HG02798 (cell line): ENCODE measurements at regions not wholly inside any gene's neighbourhood (a gene's known extent, or its start where the extent isn't known, plus 50 kb on each side); places are given as distances from the start of the nearest gene placed in this dataset.
A peak's percentile ranks its signal among the peaks of the same experiment; 100 is the strongest.
"Not testable (repeated sequence)": the region's sequence is repeated elsewhere in the genome, so short reads cannot be mapped to it uniquely, and the experiment has no call there.

Experiments
- ATAC-seq: cut with Tn5 transposase; IDR thresholded peaks from one replicate; pipeline ENCODE4 v1.9.1; 2021; ENCODE audit warnings: mild to moderate bottlenecking; ENCODE audit not compliant: unreplicated experiment, poor library complexity

DNA sequence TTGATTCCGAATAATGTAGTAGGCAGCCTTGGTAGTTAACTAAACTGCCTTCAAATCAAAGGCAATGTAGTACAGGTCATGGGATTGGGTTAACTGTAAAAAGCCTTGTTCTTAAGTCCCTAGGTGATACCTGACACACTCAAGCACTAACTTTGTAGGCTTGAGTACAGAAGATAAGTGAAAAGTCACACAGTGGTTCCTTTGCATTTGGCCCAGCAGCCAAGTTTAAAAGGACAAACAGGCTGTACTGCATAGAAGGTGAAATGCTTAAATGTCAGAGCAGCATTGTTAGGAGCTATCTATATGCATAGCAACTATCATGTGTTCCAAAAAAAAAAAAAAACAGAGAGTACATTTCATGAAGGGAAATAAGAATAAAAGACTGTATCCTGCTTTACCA is 178.4 kb downstream of the ATOH1 start:
- ATAC-seq, result no peak

DNA sequence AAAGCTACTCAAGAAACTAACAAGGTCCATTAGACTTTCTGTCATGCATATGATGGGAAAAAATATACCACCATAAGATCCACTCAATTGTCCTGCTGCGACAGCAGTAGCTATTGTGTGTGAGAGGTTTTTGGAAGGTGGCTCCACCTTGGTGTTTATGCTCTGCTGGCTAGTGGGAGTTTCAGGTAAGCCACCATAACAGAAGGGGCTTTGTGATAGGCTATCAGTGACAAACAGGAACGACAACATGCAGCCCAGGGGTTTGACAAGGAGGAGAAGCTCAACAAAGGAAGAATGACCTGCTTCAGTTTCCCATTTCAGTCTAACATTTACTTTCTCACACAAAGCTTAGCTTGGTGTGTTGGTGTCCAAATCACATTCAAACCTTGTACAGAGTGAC is 182.6 kb downstream of the ATOH1 start:
- no peak for ATAC-seq

GRCh38 chr4:94014484-94015136 is 186.1 kb downstream of the ATOH1 start:
- no peak for ATAC-seq

DNA sequence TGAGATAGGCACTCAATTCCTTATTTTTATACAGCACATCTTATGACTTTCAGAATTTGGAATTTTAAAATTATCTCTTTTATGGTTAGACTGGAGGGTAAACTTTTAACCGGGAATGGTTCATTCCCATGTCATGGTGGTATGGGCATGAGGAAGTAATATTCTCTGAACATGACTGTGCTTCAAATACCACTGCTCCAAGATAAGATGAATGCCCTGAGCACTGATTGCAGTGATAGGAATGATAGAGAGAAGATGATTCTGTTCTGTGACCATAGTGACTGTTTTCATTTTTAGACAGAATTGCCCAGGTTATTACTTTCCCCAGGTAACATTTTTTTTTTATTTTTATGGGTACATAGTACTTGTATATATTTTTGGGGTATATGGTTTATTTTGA is 187.4 kb downstream of the ATOH1 start:
- ATAC-seq, result no peak

DNA sequence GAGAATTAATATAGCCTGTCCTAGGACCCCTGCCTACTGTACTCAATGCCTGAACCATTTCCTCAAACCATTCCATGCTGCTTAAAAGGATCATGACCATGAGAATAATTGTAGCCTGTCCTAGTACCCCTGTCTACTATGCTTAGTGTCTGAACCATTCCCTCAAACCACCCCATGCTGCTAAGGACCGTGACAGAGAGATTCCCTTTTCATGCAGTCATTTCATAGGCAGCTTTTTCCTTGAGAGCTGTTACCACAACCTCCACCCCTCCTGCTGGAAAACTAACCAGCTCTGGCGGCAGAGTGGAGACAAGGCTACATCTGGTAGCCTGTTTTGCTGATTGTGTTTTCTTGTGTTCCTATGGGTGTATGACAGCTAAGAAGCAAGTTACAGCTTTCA is 174.9 kb upstream of the SMARCAD1 start:
- no peak for ATAC-seq

DNA sequence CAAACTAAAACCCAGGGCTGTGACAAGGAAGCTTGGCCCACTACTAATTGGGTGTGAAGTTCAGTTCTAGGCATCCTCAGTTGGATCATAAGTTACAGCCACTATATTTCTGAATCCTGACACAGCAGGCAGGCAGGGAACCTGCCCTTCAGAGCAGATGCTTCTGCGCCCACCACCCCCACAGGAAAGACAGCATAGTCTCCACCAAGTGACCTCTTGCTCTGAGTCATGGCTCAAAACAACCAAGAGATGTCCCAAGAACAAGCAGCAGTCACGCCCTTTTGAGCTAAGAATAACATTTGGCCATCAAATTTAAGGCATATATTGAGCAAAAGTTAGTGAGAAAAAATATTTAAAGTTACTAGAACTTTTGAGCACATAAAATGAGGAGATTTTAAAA is 170.7 kb upstream of the SMARCAD1 start:
- ATAC-seq, result peak; percentile 61

DNA sequence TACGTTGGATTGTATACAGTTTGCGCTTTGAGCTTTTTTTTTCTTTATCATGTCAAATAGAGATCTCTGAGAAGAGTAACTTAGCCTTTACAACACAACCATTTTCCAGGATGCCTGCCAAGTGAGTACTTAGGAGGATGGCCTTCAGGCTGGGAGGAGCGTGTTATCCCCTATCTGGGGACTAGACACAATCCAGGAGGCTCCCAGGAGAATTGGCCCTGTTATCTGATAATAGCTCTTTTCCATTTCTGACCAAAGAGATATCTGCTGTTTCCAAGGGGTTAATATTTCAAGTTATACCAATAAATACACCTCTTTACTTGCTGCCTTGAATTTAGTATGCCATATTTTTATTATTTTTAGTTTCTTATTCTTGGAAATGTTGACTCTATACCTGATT is 169.5 kb upstream of the SMARCAD1 start:
- no peak for ATAC-seq

- ATAC-seq, result no peak
Measured at GRCh38 chr4:94039226-94039625, 168.4 kb upstream of the SMARCAD1 start.

DNA sequence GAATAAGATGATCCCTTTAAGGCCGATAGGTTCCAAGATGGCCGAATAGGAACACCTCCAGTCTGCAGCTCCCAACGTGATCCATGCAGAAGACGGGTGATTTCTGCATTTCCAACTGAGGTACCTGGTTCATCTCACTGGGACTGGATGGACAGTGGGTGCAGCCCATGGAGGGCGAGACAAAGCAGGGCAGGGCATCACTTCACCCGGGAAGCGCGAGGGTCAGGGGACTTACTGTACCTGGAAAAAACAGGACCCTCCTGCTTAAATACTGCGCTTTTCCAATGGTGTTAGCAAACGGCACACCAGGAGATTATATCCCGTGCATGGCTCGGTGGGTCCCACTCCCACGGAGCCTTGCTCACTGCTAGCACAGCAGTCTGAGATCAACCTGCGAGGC is 163.2 kb upstream of the SMARCAD1 start:
- ATAC-seq, result not testable (repeated sequence)

GRCh38 chr4:94063084-94063483 is 144.6 kb upstream of the SMARCAD1 start:
- ATAC-seq, result no peak

- ATAC-seq, result no peak
Measured at GRCh38 chr4:94068753-94069719, 138.6 kb upstream of the SMARCAD1 start.

DNA sequence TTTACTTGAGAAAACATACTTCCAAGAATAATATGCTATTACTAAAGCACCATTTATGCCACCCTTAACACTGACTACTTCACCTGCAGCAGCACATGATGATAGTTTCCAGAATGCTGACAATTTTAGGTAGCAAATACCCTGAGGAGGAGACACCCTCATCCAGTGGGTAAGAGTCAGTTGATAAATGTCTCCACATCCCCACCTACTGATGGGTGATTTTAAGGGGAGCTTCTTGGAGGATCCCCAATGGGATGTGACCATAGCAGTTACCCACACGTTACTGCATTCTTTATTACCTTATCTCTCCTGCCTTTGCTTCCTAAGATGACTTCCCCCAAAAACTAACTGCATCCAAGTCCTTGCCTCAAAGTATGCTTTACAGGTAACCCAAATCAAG is 131.2 kb upstream of the SMARCAD1 start:
- ATAC-seq, result peak; percentile 75

DNA sequence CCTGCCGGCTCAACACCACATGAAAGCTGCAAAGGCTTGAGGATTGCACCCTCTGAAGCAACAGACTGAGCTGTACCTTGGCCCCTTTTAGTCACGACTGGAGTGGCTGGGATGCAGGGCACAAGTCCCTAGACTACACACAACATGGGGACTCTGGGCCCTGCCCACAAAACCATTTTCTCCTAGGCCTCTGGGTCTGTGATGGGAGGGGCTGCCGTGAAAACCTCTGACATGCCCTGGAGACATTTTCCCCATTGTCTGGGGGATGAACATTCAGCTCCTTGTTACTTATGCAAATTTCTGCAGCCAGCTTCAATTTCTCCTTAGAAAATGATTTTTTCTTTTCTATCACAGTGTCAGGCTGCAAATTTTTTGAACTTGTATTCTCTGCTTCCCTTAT is 123.5 kb upstream of the SMARCAD1 start:
- no peak for ATAC-seq

- not testable (repeated sequence) for ATAC-seq
Measured at GRCh38 chr4:94099141-94099540, 108.5 kb upstream of the SMARCAD1 start.

DNA sequence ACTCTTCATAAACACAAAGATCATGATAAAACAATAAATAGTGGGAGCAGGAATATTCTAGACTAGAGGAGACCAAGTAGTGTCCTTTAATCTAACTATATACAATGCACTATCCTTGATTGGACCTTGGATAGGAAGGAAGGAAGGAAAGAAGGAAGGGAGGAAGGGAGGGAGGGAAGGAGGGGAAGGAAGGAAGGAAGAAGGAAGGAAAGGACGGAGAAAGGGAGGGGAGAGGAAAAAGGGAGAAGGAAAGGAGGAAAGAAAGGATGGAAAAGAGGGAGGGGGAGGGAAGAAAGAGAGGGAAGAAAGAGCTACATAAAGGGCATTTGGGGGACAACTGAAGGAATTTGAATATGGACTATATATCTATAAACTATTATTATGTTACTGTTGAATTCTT is 95.0 kb upstream of the SMARCAD1 start:
- no peak for ATAC-seq

- no peak for ATAC-seq
Measured at GRCh38 chr4:94115687-94116086, 92.0 kb upstream of the SMARCAD1 start.

DNA sequence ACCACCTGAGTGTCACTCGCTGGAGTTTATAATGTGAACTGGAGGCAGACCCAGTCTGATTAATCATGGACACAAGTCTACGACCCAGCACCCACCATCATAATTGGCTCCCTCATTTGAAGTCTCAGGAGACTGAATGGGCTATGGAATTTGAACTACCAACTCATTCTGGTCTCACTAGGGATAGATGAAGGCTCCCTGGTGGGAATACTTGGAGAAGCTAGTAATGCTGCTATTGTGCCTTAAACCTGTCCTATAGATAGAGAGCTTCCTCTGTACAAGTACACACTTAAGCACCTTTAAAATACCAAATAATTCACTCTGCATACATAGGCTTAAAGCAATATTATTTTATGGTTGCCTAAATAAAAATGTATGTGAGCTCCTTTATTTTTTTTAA is 90.8 kb upstream of the SMARCAD1 start:
- ATAC-seq, result no peak

GRCh38 chr4:94126669-94127068 is 81.0 kb upstream of the SMARCAD1 start:
- no peak for ATAC-seq

DNA sequence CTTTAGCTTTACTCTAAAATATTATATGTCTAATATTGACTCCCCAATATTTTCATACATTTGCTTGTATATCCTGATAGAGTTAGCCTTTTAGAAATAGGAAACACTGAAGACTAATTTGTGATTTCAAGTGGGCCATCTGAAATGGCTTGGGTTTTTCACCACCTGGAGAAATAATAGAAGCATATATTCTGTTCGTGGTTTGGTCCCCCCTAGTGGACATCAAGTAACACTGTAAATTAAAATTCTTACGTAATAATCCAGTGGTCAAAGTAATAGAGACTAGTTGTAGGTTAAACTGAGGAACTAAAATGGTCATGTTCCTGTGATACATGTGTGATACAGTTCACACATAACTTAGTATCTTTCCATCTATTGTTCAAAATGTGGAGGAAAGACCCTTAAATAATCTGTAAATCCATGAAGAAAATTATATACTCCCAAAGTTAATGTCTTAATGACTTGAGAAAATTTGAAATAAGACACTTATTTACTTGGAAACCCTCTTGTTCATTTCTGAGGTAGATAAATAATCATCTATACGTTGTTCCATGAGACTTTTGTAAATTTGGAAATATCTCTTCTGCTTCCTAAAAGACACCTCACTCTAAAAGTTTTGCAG is 79.8 kb upstream of the SMARCAD1 start:
- peak; percentile 70 for ATAC-seq

DNA sequence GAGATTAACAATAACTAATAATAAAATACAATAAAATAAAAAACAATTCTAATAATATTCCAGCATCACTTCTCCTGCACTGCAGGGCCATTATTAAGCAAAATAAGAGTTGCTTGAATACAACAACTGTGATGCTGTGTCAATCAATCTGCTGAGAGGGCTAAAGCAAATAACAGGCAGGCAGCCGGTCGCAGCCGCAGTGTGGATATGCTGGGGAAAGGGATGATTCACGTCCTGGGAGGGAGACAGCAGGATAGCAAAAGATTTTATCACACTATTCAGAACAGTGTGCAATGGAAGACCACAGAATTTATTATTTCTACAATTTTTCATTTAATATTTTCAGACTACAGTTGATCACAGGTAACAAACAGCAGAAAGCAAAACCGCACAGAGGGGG is 76.5 kb upstream of the SMARCAD1 start:
- no peak for ATAC-seq

DNA sequence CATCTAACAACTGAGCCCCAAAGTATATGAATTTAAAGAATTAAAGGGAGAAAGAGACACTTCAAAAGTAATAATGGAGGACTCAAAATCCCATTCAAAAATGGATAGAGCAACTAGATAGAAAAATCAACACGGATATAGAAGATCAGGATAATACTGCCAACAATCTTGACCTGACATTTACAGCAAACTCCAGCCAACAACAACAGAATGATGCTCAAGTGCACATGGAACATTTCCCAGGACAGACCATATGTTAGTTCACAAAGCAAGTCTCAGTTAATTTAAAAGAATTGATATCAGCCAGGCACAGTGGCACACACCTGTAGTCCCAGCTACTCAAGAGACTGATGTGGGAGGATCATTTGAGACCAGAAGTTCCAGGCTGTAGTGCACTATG is 72.0 kb upstream of the SMARCAD1 start:
- no peak for ATAC-seq
